ENCODE measurements at regions not wholly inside any gene's neighbourhood (a gene's known extent, or its start where the extent isn't known, plus 50 kb on each side); places are given as distances from the start of the nearest gene placed in this dataset.

GRCh38 chr5:74380193-74380592 lies 260.3 kb downstream of the ENC1 start:
- FAIRE-seq (no peak), DNase-seq (ENCODE audit: insufficient read length, low spot score) (no peak)
- no peak for TF ChIP-seq POU2F2 (IDR thresholded peaks at IDR 0.05; ENCODE audit: low read depth, low read length)
- TF ChIP-seq SPI1 (IDR thresholded peaks at IDR 0.05; ENCODE audit: low read depth, low read length) = no peak
- TF ChIP-seq PAX5 (IDR thresholded peaks at IDR 0.05; ENCODE audit: insufficient read depth, low read length, severe bottlenecking) = no peak
- no peak for TF ChIP-seq TAF1 (IDR thresholded peaks at IDR 0.05; ENCODE audit: low read depth, low read length)
- TF ChIP-seq POLR2AphosphoS5 (IDR thresholded peaks at IDR 0.05; ENCODE audit: low read depth, low read length) = no peak
- TF ChIP-seq POLR2A (IDR thresholded peaks at IDR 0.05; ENCODE audit: low read depth, low read length) = no peak

DNA sequence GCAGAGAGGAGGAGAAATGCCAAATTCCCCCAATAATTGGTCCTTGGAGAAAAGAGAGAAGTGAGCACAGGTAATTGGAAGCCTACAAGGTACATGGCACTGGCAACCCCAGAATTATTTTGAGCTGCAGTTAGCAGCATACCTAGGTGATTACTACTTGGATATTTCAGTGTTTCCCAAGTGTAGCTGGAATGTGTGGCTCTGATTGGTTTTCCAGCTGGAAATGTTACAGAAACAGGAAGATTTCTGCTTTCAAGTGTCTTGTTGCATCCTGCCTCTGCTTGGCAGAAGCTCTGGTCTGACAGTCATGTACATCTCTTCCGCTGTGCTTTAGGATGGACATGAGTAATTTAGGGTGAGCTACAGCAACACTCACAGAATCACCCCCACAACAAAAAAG lies 262.1 kb downstream of the ENC1 start:
- DNase-seq (ENCODE audit: insufficient read length, low spot score) (no peak), FAIRE-seq (peak; percentile 43)
- TF ChIP-seq SPI1 (IDR thresholded peaks at IDR 0.05; ENCODE audit: low read depth, low read length) (no peak), POLR2AphosphoS5 (IDR thresholded peaks at IDR 0.05; ENCODE audit: low read depth, low read length) (no peak), POU2F2 (IDR thresholded peaks at IDR 0.05; ENCODE audit: low read depth, low read length) (no peak), PAX5 (IDR thresholded peaks at IDR 0.05; ENCODE audit: insufficient read depth, low read length, severe bottlenecking) (no peak), POLR2A (IDR thresholded peaks at IDR 0.05; ENCODE audit: low read depth, low read length) (no peak), TAF1 (IDR thresholded peaks at IDR 0.05; ENCODE audit: low read depth, low read length) (no peak)

- DNase-seq (ENCODE audit: insufficient read length, low spot score) (no peak), FAIRE-seq (no peak)
Measured at GRCh38 chr5:74376187-74376586, 264.3 kb downstream of the ENC1 start.

GRCh38 chr5:74375271-74375670 lies 265.3 kb downstream of the ENC1 start:
- FAIRE-seq = no peak
- TF ChIP-seq POLR2AphosphoS5 (IDR thresholded peaks at IDR 0.05; ENCODE audit: low read depth, low read length) = no peak
- no peak for TF ChIP-seq POU2F2 (IDR thresholded peaks at IDR 0.05; ENCODE audit: low read depth, low read length)
- TF ChIP-seq SPI1 (IDR thresholded peaks at IDR 0.05; ENCODE audit: low read depth, low read length) = no peak
- no peak for DNase-seq (ENCODE audit: insufficient read length, low spot score)

More at GRCh38 chr5:74376187-74376586, 264.3 kb downstream of the ENC1 start:
- TF ChIP-seq POU2F2 (IDR thresholded peaks at IDR 0.05; ENCODE audit: low read depth, low read length) (no peak), PAX5 (IDR thresholded peaks at IDR 0.05; ENCODE audit: insufficient read depth, low read length, severe bottlenecking) (no peak)

GRCh38 chr5:74374656-74375055 lies 265.9 kb downstream of the ENC1 start:
- DNase-seq (ENCODE audit: insufficient read length, low spot score) (no peak), FAIRE-seq (no peak)
- no peak for TF ChIP-seq POLR2A (IDR thresholded peaks at IDR 0.05; ENCODE audit: low read depth, low read length)
- no peak for TF ChIP-seq POU2F2 (IDR thresholded peaks at IDR 0.05; ENCODE audit: low read depth, low read length)
- no peak for TF ChIP-seq SPI1 (IDR thresholded peaks at IDR 0.05; ENCODE audit: low read depth, low read length)
- no peak for TF ChIP-seq TAF1 (IDR thresholded peaks at IDR 0.05; ENCODE audit: low read depth, low read length)
- TF ChIP-seq POLR2AphosphoS5 (IDR thresholded peaks at IDR 0.05; ENCODE audit: low read depth, low read length) = no peak
- no peak for TF ChIP-seq PAX5 (IDR thresholded peaks at IDR 0.05; ENCODE audit: insufficient read depth, low read length, severe bottlenecking)

DNA sequence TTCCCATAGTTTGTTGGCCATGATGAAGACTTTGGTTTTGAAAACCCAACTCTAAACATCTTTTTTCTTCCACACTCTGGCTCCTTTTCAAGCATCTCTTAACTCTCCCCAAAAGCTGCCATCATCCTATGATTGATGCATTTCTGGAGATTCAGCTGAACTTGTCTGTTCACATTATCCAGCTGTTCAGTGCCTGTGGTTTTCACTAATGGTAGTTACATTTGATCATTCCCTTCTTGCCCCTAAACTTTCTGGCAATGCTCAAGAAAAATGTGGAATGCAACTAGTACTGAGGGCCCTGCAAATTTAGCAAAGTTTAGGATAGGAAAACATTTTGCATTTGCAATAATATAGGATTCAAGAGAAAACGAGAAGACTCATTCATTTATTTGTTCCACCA lies 267.5 kb downstream of the ENC1 start:
- no peak for FAIRE-seq
- no peak for TF ChIP-seq POLR2AphosphoS5 (IDR thresholded peaks at IDR 0.05; ENCODE audit: low read depth, low read length)
- no peak for TF ChIP-seq PAX5 (IDR thresholded peaks at IDR 0.05; ENCODE audit: insufficient read depth, low read length, severe bottlenecking)
- no peak for TF ChIP-seq POLR2A (IDR thresholded peaks at IDR 0.05; ENCODE audit: low read depth, low read length)
- TF ChIP-seq POU2F2 (IDR thresholded peaks at IDR 0.05; ENCODE audit: low read depth, low read length) = no peak
- no peak for TF ChIP-seq TAF1 (IDR thresholded peaks at IDR 0.05; ENCODE audit: low read depth, low read length)
- no peak for TF ChIP-seq SPI1 (IDR thresholded peaks at IDR 0.05; ENCODE audit: low read depth, low read length)
- DNase-seq (ENCODE audit: insufficient read length, low spot score) = no peak

DNA sequence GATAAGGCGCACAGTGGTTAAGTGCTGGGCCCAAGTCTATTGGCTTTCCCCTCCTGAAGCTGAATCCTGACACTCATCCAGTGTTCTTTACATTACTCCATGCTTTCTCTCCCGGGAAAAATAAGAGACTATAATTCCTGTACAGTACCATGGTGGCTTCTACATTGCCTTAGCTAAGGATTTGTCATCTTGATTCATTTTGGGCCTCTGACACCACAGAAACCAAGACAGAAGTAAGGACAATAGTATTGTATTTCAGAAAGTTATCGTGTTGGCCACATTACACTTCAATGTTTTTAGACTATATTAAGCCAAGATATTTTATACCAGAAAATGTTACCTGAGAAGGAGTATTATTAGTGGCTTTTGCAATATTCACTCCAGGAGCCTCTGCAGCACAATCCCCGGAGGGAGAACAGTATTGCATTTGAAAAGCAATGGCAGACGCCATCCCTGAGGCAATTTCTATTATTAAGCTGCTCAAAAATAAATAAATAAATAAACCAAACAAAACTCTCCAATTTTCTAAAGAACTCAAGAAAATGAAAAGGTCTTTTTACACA lies 267.9 kb downstream of the ENC1 start:
- TF ChIP-seq SPI1 (IDR thresholded peaks at IDR 0.05; ENCODE audit: low read depth, low read length) (no peak), POLR2A (IDR thresholded peaks at IDR 0.05; ENCODE audit: low read depth, low read length) (no peak), TAF1 (IDR thresholded peaks at IDR 0.05; ENCODE audit: low read depth, low read length) (no peak), PAX5 (IDR thresholded peaks at IDR 0.05; ENCODE audit: insufficient read depth, low read length, severe bottlenecking) (no peak), POU2F2 (IDR thresholded peaks at IDR 0.05; ENCODE audit: low read depth, low read length) (no peak), POLR2AphosphoS5 (IDR thresholded peaks at IDR 0.05; ENCODE audit: low read depth, low read length) (no peak)
- FAIRE-seq (no peak), DNase-seq (ENCODE audit: insufficient read length, low spot score) (no peak)

GRCh38 chr5:74372051-74372450 lies 268.5 kb downstream of the ENC1 start:
- no peak for TF ChIP-seq POLR2AphosphoS5 (IDR thresholded peaks at IDR 0.05; ENCODE audit: low read depth, low read length)
- TF ChIP-seq POU2F2 (IDR thresholded peaks at IDR 0.05; ENCODE audit: low read depth, low read length) = no peak
- TF ChIP-seq SPI1 (IDR thresholded peaks at IDR 0.05; ENCODE audit: low read depth, low read length) = no peak
- TF ChIP-seq TAF1 (IDR thresholded peaks at IDR 0.05; ENCODE audit: low read depth, low read length) = no peak
- TF ChIP-seq POLR2A (IDR thresholded peaks at IDR 0.05; ENCODE audit: low read depth, low read length) = no peak
- no peak for TF ChIP-seq PAX5 (IDR thresholded peaks at IDR 0.05; ENCODE audit: insufficient read depth, low read length, severe bottlenecking)
- FAIRE-seq (no peak), DNase-seq (ENCODE audit: insufficient read length, low spot score) (no peak)

DNA sequence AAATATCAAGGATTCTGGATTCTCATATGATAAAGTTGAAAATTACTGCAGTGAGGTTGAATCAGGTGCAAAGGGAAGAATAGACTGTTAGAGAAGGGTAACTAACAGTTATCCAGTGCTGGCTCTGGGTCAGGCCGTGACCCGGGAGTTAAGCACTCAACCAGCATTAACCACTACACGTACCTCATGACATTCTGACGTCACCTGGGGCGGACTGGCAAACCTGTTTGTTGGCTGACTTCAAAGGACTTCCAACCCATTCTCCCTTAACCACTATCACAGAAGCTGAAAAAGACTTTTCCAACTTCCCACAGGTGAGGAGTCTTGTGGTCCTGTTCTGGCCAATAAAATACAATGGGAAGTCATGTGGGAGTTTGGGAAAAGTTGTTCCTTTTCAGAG lies 268.9 kb downstream of the ENC1 start:
- FAIRE-seq (no peak), DNase-seq (ENCODE audit: insufficient read length, low spot score) (no peak)
- TF ChIP-seq POLR2AphosphoS5 (IDR thresholded peaks at IDR 0.05; ENCODE audit: low read depth, low read length) (no peak), POLR2A (IDR thresholded peaks at IDR 0.05; ENCODE audit: low read depth, low read length) (no peak), PAX5 (IDR thresholded peaks at IDR 0.05; ENCODE audit: insufficient read depth, low read length, severe bottlenecking) (no peak), SPI1 (IDR thresholded peaks at IDR 0.05; ENCODE audit: low read depth, low read length) (no peak), POU2F2 (IDR thresholded peaks at IDR 0.05; ENCODE audit: low read depth, low read length) (no peak), TAF1 (IDR thresholded peaks at IDR 0.05; ENCODE audit: low read depth, low read length) (no peak)

GRCh38 chr5:74370168-74370567 lies 270.4 kb downstream of the ENC1 start:
- FAIRE-seq (no peak), DNase-seq (ENCODE audit: insufficient read length, low spot score) (no peak)
- TF ChIP-seq POLR2AphosphoS5 (IDR thresholded peaks at IDR 0.05; ENCODE audit: low read depth, low read length) (no peak), POLR2A (IDR thresholded peaks at IDR 0.05; ENCODE audit: low read depth, low read length) (no peak)

Data from GM12891 (cell line).